Stomach (tissue), 4 donors: ENCODE measurements at regions not wholly inside any gene's neighbourhood (a gene's known extent, or its start where the extent isn't known, plus 50 kb on each side); places are given as distances from the start of the nearest gene placed in this dataset.

Experiments used
- POLR2A ChIP-seq, 4 donors: fragments of 450-650 bp; IDR thresholded peaks; one replicate each; pipeline ENCODE4 v1.6.1; 2016; ENCODE audit warnings: antibody characterized with exemption in 4 of 4, control low read depth in 2 of 4, mild to moderate bottlenecking in 1 of 4, moderate library complexity in 1 of 4
- POLR2AphosphoS5 ChIP-seq, 3 donors: sonication (generic); formaldehyde crosslinking; IDR thresholded peaks; one replicate each; pipeline ENCODE4 v1.6.1; 2016; ENCODE audit warnings: antibody characterized with exemption in 3 of 3
- TF ChIP-seq, protein P1 (sequence below), 7 experiments: fragments of 450-650 bp in 4 of 7; fragments of 200-600 bp in 3 of 7; sonication (generic) in 3 of 7; IDR thresholded peaks; one replicate each; pipeline ENCODE4 v1.5.1; 2016 to 2019; ENCODE audit warnings: antibody characterized with exemption in 7 of 7, control low read depth in 2 of 7, mild to moderate bottlenecking in 1 of 7

DNA sequence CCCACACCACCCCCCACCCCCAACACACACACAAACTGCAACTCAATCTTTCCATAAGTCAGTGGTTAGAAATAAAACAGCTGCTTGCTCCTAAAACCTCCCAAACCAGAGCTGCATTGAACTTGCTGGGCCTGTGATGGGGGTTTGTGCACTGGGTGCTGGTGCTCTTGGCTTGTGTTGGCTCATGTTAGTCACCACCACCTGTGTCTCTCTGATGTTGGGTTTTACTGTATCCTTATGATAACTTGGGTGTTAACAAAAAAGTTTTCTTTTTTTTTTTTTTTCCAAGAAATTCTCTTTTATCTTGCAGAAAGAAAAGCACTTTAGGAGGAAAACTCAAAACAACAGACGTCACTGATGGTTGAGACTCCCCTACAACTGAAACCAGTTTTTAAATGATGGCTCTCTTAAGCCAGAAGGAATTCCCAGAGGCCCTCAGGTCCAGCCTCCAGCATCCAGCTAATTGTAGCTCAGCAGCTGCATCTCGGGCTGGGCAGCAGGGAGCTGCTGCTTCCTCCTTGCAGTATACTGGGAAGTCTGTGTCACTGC, 79.9 kb upstream of the DRD2 start:
- TF ChIP-seq, protein P1, sequence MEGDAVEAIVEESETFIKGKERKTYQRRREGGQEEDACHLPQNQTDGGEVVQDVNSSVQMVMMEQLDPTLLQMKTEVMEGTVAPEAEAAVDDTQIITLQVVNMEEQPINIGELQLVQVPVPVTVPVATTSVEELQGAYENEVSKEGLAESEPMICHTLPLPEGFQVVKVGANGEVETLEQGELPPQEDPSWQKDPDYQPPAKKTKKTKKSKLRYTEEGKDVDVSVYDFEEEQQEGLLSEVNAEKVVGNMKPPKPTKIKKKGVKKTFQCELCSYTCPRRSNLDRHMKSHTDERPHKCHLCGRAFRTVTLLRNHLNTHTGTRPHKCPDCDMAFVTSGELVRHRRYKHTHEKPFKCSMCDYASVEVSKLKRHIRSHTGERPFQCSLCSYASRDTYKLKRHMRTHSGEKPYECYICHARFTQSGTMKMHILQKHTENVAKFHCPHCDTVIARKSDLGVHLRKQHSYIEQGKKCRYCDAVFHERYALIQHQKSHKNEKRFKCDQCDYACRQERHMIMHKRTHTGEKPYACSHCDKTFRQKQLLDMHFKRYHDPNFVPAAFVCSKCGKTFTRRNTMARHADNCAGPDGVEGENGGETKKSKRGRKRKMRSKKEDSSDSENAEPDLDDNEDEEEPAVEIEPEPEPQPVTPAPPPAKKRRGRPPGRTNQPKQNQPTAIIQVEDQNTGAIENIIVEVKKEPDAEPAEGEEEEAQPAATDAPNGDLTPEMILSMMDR (IDR thresholded peaks at IDR 0.05) = no peak
- TF ChIP-seq POLR2AphosphoS5 (IDR thresholded peaks at IDR 0.05) (no peak), POLR2A (IDR thresholded peaks at IDR 0.05) (no peak)
